ENCODE measurements at regions not wholly inside any gene's neighbourhood (a gene's known extent, or its start where the extent isn't known, plus 50 kb on each side); places are given as distances from the start of the nearest gene placed in this dataset.
A peak's percentile ranks its signal among the peaks of the same experiment; 100 is the strongest.
"Not testable (repeated sequence)": the region's sequence is repeated elsewhere in the genome, so short reads cannot be mapped to it uniquely, and the experiment has no call there.

DNA sequence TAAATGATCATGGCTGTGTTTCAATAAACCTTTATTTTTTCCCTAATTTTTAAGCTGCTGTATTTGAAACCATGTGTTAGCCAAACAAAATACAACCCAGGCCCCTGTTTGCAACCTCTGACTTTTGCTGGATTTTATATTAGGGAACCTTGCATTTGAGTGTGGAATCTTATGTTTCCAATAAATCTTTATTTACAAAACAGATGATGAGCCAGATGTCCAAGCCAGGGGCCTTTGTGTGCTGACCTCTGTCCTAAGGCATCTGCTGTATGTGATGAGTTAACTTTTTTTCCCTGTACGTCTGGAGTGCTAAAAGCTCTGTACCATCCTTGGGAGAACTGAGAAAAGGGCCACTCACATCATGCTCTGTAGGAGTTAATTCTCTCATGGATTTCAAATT is 162.9 kb downstream of the TRIB2 start:
- no peak for DNase-seq (ENCODE audit: low spot score)

DNA sequence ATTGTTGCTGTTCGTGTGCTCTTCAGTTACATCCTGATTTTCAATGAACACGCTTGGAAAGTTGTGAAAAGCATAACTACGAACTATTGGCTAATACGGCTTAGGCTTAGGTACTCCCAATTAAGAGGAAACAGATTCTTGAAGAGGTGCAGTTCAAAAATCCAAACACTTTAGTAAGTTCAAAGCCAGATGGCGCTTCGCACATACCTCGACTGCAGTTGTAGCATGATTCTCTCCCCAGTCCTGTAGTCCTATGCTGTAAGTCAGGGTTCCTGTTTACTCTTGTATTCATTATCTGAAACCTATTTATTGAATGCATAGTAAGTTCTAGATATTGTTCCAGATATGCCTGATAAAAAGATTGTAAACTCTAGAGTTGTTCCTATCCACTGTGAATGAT is 165.2 kb downstream of the TRIB2 start:
- no peak for DNase-seq (ENCODE audit: low spot score)

DNA sequence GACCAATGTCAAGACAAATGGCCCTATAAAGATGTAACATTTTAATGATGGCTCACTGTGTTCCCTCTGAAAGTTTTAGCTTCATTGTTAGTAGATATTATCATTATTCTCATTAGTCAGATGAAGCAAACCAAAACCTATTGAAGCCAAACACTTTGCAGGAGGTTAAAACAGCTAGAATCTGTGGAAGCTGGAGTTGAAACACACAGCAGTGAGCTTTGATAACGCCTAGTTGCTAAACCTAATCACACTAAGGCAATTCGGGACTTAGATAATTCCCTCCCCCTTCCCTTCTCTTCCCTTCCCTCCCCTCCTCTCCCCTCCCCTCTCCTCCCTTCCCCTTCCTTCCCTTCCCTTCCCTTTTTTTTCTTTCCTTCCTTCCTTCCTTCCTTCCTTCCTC is 165.7 kb downstream of the TRIB2 start:
- no peak for DNase-seq (ENCODE audit: low spot score)

DNA sequence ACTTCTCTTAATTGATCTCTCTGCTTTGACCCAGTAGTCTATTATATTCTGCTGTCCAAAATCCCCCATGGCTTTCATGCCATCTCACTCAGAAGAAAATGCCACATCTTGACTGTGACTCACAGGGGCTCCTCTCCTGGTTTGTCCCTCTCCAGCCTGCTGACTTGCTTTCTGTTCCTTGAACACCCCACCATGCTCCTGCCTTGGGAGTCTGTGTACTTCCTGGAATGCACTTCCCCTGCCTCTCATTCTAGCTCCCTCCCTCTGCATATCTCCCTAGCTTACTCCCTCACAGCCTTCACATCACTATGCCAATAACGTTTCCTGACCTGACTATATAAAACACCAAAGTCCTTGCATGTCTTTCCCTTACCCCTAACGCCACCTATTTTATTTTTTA is 167.2 kb downstream of the TRIB2 start:
- no peak for DNase-seq (ENCODE audit: low spot score)

DNA sequence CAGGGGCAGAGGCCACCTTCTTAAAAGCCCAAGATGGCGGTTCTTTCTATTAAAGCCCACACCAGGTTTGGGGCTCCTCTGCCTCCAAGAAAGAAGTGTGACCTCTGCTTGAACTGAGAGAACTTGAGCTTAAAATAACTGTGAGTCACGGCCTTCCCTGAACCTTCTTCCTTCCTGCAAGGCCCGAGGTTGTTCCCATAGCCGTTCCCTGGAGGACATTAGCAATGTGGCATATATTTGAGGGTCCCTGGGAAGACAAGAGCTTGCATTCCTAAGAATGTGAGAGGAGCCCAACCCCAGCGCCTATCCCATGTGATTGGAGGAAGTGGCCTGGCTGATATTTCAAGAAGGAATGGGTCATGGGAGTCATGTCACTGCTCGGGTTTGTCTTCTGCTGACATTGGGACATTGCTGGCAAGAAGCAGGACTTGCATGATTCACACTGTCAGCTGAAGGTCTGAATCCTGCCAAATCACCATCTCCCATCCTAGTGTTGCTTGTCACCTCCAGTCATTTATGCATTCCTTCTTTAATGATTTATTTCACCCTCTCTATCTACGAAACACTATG is 168.1 kb downstream of the TRIB2 start:
- DNase-seq (ENCODE audit: low spot score): no peak

DNA sequence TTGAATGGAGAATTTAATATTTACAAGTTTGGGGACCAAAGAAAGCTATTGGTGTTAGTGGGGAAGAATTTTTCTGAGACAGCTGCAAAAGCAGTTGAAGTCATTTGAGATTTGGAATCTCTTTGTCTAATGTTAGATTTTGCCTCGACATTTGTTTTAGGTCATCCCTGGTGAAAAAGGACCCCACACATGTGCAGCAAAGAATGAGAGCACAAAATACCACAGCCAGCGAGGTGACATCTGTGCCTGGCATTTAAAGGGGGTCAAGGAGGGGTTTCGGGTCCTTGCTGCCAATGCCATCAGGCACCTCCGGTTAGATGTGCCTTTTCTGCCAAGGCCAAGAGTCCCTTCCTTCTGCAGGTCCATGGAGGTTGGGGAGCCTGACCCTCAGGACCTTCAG is 173.3 kb downstream of the TRIB2 start:
- DNase-seq (ENCODE audit: low spot score): no peak

DNA sequence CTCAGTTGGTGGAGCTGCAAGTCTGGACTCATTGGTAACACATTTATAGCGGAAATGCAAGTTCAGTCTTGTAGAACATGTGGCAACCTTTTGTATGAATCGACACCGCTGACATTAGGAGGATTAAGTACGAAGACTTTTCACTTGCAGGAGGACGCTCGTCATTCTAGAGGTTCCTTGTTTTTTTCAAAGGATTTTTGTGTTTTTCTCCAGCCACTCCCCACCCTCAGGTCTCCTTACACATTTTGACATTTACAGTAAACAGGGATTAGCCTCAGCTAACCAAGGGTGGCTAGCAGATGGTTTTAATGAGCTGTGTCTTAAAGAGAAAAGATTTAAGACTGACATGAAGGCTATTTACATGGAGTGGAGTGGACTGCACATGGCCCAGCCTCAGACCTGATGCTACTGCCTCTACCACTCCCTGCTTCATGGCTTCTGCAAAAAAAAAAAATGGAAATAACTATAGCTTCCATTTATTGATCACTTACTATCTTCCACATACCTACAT is 173.8 kb downstream of the TRIB2 start:
- no peak for DNase-seq (ENCODE audit: low spot score)

DNA sequence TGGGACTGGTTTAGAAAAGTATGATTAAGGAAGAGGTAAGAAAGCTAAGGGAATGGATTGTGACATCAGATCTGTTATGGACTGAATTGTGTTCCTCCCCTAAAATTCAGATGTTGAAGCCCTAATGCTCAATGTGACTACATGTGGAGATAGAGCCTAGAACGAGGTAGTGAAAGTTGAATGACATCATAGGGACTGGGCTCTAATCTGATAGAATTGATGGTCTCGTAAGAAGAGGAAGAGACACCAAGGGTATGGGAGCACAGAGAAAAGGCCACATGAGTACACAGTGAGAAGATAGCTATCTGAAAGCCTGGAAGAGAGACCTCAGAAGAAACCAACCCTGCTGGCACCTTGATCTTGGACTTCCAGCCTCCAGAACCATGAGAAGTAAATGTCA is 178.3 kb downstream of the TRIB2 start:
- DNase-seq (ENCODE audit: low spot score): no peak

DNA sequence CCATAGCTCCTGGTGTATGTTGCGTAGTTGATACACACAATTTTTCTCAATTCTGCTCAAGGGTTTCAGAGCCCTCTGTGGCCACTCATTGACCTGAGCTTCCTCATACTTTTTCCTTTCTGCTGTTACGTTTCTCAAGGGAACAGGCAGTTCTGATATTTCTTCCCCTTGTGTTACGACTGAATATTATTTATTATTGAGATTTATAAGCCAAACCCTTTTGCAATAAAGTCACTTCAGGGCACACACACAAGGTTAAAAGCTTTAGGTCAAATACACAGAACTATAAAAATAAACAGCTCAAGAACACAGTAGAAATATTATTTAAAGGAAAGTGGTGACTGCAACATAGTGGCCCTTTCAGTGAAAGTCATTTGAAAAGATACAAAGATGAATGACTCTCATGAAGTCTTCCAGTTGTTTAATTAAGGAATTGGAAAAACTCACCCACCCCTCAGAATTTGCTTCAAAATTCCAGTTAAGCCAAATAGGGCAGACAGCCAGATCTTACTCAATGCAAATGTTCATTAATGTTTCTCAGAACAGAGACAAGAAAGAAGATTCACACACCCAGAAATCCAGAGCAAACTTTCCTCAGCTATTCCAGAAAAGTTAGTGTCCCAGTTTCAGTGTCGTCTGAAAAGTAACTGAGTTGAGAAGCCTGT is 179.7 kb downstream of the TRIB2 start:
- DNase-seq (ENCODE audit: low spot score): no peak

DNA sequence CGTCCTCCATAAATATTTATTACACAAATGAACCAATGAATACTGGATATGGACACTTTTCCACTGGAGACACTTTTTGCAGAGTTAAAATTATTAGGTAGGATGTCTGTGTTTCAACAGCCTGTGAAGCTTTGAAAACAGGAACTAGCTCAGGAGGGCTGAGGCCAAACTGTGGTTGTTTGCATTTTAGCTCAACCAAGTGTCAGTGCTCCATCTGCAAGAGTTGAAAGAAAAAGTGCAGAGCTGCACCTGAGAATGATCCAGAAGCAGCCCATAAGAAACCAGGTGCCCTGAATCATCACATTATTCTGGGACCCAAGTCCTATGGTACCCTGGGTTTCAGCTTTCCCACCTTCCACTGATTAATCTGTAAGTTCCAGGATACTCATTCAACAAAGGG is 180.4 kb downstream of the TRIB2 start:
- no peak for DNase-seq (ENCODE audit: low spot score)

DNA sequence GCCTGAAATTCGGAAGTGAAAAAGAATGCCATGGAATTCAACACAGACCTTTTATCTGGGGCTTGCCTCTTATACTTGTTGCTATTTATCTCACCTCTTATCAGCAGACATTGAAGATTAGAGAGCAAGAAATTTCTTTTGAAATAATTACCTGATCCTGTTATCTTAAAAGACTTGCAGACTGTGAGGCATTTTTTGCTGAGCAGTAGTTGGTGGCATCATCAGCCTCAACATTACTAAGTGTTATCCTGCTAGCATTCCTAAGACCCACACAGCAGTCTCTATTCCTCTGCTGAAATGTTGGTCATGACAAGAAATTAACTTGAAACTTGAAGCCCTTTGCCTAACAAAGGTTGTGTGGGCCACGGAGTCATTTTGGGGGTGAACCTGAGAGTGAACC is 186.5 kb downstream of the TRIB2 start:
- DNase-seq (ENCODE audit: low spot score): no peak

DNA sequence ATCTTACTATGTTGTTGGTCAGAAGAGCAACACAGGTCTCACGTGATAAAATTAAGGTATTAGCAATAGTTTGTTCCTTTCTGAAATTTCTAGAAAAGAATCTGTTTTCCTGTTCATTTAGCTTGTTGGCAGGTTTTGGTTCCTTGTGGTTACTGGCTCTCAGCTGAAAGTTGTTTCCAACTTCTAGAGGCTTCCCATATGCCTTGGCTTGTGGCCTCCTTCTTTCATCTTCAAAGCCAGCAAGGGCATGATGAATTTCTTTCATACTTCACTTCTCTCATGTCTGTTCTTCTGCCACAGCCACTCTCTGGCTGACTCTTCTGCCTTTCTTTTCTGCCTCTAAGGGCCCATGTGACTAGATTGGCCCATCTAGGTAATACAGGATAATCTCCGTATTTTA is 193.7 kb downstream of the TRIB2 start:
- no peak for DNase-seq (ENCODE audit: low spot score)

DNA sequence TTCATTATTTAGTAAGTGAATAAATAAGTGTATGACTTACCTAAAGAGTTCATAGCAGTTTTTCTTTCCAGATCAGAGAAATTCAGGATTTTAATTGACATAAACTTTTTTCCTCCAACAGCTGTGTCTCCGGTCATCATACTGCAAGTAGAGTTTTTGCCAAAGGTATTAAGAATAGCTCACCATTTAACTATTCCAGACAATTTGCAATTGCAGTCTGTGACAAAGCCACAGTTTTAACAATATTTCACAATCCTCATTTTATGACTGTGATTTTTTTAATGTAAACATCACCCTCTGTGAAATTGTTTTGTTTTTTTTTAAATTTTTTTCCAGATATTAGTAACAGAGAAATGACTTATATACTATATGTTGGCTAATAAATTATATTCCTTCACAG is 199.1 kb downstream of the TRIB2 start:
- no peak for DNase-seq (ENCODE audit: low spot score)

DNA sequence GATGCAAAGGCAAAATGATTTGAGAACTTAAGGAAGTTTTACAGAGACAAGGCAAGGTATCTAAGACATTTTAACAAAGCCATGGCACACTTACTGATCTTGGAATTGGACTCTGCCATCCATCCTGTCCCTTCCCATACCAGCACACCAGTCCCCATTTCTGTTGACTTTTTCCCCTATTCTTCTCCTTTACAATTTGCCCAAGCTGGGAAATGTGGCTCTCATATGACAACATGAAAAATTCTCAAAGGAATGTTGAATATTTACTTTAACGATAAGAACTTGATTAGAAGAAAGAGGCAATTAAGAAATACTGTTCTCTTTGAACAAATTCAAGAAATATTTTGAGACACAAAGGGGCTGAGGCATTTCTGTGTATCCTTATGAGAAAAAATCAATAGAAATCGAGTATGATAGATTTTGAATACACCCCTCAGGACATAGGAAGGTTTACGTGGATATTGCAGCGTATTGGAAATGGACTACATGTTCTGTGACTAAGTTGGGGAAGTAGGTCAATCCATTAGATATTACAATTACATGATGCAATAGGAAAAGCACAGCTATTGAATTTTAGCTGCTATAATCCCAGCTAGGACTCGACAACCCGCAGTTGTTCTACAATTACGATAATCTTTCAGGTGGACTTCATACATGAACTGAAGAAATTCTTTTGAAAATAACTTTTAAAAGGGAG is 201.6 kb downstream of the TRIB2 start:
- DNase-seq (ENCODE audit: low spot score): no peak

DNA sequence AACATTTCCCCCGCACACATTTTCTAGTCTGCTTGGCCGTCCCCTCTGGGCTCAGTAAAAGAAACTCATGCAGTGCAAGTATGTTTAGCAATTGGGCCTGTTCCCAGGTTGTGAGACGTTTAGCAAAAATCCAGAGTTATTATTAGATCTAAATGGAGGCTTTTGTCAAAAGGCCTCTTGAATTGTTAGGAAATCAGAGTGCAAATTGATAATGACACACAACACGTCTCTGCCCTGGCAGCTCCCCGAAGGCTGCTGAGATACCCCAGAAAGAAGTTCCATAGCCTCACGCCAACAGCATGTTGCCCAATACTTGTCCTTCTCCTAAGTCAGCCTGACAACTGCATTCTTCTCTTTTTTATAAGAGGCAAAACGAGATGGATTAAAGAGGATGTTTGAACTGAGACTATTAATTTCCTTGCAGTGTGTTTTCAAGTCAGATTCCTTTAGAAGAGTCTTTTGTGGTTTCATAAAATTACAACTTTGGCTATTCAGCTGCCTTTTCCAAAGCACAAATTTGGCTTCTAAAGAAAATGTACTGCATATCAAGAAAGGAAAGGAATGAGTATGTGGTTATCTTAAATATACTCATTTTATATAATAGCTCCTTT is 202.2 kb downstream of the TRIB2 start:
- peak; percentile 23 for DNase-seq (ENCODE audit: low spot score)

DNA sequence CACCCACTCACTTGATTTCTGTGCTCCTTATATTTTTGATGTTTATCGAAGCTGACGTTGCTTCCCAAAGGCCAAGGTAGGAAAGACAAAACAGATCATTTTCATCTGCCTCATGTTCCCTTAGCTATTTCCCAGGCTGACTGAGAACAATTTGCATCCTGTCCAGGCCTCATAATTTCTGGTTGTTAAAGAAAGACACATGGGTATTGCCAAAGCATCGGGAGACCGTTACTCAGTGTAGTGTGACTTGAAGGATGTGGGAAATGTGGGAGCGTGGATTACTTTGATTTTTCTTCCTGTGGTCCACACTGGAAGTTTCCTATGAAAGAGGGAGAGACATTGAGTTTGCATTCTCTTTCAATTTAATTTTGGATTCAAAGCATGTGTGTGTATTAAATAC is 204.6 kb downstream of the TRIB2 start:
- no peak for DNase-seq (ENCODE audit: low spot score)

DNA sequence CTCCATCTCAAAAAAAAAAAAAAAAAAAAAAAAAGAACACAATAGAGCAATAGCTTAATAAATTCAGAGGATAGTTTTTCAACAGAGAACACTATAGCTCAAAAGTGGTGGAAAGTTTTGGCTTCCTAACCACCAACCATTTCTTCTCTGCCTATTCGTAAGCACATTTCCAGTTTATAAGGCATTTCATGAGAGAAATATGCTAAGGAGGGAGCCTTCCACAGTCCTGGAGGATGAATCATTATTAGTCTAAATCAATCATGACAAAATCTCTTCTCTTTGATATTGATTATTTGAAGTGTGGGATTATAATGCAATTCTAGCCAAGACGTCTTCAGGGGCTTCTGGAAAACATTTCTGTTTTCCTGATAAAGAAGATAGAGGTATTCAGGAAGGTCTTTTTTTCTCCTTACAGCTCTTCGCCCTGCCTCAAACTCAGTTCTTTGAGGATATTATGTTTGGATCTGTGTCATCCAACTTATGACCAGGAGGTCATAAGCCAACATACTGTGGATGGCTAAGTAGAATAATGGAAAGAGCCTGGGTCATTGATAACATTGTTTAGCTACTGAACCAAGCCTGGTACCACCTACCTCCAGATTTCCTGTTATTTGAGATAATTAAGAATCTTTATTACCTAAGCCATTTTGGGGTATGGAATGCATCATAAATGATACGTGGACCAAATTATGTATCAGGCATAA is 207.3 kb downstream of the TRIB2 start:
- no peak for DNase-seq (ENCODE audit: low spot score)

DNA sequence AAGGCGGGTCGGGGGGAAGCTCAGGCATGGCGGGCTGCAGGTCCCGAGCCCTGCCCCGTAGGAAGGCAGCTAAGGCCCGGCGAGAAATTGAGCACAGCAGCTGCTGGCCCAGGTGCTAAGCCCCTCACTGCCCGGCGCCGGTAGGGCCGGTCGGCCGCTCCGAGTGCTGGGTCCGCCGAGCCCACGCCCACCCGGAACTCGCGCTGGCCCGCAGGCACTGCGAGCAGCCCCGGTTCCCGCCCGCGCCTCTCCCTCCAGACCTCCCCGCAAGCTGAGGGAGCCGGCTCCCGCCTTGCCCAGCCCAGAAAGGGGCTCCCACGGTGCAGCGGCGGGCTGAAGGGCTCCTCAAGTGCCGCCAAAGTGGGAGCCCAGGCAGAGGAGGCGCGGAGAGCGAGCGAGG is 209.9 kb downstream of the TRIB2 start:
- DNase-seq (ENCODE audit: low spot score): not testable (repeated sequence)

DNA sequence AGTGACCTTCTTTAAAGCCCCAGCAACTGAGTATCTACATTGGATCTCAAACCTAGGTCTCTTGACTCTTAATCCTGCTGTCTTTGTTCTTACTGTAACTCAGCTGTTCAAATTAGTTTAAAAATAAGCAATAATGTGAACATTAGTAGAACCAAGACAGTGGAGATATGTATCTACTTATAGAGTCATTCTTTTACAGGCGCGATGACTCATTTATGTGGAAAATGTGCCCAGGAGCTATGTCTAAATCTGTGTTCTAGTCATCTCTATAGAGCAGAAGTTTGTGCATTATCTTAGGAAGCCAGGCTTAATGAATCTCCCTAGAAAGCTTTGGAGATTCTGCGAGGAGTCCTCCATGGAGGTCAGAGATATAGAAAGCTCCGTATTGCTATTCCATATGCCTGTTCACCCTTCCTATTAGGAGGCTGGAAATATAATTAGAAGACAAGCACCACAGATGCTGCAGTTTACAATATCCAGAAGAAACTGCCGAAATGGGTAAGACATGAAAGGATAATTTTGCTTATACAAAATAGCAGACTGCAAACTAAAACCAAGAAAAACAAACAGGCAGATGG is 211.6 kb downstream of the TRIB2 start:
- no peak for DNase-seq (ENCODE audit: low spot score)

DNA sequence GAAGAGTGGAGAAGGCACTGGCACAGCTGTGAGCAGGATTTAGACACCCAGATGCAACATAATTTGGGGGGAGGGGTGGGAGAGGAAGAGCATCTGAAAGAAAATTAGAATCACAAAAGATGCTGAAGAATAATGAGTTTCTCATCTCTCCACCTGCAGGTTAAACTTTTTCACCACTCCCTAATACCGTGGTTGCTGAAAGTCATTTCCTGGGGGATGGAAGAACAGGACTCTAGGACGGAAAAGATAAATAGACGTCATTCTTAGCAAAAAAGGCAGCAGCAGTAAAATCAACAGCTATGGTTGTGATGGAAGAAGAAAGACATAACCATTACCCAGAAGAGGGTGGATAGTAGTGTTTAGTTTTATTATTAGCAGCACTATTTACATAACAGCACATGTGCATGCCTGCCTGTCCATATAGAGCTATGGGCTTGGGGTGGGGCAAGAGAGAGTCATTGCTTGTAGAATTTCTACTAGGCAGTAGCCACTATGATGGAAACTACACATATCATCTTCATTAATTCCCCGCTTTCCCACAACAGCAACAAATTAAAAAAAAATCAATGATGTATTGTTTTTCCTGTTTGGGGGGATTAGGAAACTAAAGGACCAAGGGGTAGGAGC is 212.2 kb downstream of the TRIB2 start:
- no peak for DNase-seq (ENCODE audit: low spot score)

DNA sequence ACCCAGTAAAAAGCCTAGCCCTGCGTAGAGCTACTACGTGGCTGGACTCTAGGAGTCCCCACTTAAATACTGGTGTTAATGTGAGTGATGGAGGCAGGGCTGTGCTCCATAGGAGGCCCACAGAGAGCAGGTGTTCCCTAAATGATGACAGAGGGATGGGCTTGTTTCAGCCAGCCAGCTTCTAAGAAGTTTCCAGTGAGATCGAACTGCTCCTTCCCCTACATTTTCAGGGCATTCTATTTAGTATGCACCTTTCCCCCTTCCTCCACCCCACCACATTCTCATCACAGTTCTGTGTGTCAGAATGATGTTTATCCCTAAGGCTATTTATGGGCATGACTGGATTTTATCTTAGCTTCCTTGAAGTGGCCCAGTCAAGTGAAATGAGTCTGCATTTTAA is 213.0 kb downstream of the TRIB2 start:
- DNase-seq (ENCODE audit: low spot score): no peak

DNA sequence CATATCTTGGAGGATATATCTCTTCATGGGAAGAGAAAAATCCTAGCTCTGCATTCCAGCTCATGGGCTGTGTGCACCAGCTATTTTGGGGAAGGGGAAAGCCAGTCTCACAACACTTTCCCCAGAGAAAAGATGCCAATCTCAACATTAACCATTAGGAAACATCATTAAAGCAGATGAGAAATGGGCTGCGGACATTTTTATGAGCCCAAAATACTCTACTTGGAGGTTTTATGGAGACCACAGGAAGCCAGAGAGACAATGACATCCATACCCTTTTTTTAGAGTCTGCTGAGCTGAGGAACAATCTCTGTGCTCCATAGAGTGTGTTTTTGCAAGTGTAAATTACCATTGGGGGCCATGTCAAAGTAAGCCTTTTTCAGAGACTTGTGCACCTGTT is 213.7 kb downstream of the TRIB2 start:
- no peak for DNase-seq (ENCODE audit: low spot score)

Measured in globus pallidus (tissue), 1 donor.